ENCODE measurements at regions not wholly inside any gene's neighbourhood (a gene's known extent, or its start where the extent isn't known, plus 50 kb on each side); places are given as distances from the start of the nearest gene placed in this dataset.

GRCh38 chr7:18230271-18230670, 202.6 kb upstream of the PRPS1L1 start:
- no peak overlapping the region for H3K4me3 ChIP-seq (ENCODE audit: low read length)
- TF ChIP-seq, protein P1, sequence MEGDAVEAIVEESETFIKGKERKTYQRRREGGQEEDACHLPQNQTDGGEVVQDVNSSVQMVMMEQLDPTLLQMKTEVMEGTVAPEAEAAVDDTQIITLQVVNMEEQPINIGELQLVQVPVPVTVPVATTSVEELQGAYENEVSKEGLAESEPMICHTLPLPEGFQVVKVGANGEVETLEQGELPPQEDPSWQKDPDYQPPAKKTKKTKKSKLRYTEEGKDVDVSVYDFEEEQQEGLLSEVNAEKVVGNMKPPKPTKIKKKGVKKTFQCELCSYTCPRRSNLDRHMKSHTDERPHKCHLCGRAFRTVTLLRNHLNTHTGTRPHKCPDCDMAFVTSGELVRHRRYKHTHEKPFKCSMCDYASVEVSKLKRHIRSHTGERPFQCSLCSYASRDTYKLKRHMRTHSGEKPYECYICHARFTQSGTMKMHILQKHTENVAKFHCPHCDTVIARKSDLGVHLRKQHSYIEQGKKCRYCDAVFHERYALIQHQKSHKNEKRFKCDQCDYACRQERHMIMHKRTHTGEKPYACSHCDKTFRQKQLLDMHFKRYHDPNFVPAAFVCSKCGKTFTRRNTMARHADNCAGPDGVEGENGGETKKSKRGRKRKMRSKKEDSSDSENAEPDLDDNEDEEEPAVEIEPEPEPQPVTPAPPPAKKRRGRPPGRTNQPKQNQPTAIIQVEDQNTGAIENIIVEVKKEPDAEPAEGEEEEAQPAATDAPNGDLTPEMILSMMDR (conservative IDR thresholded peaks at IDR 0.05; ENCODE audit: low read depth, low read length): no peak
- DNase-seq (ENCODE audit: low read depth): no peak

GRCh38 chr7:18231854-18232253, 204.2 kb upstream of the PRPS1L1 start:
- TF ChIP-seq, protein P1 (conservative IDR thresholded peaks at IDR 0.05; ENCODE audit: low read depth, low read length): no peak
- no peak overlapping the region for H3K4me3 ChIP-seq (ENCODE audit: low read length)
- no peak for DNase-seq (ENCODE audit: low read depth)

- DNase-seq (ENCODE audit: low read depth): no peak
- H3K4me3 ChIP-seq (ENCODE audit: low read length): no peak overlapping the region
- TF ChIP-seq, protein P1 (conservative IDR thresholded peaks at IDR 0.05; ENCODE audit: low read depth, low read length): no peak
These were observed 206.9 kb upstream of the PRPS1L1 start for GRCh38 chr7:18234519-18234918.

DNA sequence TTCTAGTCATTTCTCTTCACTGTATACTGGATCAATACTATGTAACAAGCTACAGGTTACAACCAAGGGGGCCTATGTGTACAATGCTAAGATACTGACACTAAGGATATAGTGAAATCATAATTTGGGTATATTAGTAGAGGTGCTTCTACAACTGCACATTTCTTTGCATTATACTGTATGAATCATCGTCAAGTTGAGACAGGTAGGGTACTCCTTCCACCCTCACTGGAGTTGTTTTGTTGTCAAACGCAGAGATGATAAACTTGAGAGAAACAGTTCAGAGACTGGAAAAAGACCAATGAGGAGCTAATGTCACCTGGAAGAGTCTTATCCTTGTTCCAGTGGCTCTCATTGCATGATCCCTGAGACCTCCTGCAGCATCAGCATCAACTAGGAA, 208.2 kb upstream of the PRPS1L1 start:
- TF ChIP-seq, protein P1 (conservative IDR thresholded peaks at IDR 0.05; ENCODE audit: low read depth, low read length): no peak
- no peak overlapping the region for H3K4me3 ChIP-seq (ENCODE audit: low read length)
- DNase-seq (ENCODE audit: low read depth): no peak

DNA sequence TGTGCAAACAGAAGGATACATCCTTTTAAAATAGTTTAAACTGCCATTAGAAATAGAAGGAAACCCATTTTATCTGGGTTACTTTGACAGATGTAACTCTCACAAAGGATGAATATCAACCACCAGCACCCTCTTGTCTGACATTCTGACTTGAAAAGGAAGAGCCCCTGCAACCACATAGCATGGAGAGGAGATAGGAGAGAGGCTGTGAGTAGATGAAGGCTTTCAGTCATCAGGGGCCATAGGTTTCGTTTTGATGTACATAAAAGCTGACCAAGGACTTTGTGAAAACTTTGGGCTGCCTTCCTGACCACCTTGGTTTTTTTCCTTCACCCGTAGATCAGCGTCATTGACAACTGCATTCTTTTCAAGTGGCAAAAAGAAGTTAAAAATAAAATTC, 211.6 kb upstream of the PRPS1L1 start:
- TF ChIP-seq, protein P1 (conservative IDR thresholded peaks at IDR 0.05; ENCODE audit: low read depth, low read length): no peak
- no peak overlapping the region for H3K4me3 ChIP-seq (ENCODE audit: low read length)
- no peak for DNase-seq (ENCODE audit: low read depth)

GRCh38 chr7:18241543-18242231, 214.0 kb upstream of the PRPS1L1 start:
- TF ChIP-seq, protein P1 (conservative IDR thresholded peaks at IDR 0.05; ENCODE audit: low read depth, low read length): no peak
- H3K4me3 ChIP-seq (ENCODE audit: low read length): no peak overlapping the region
- DNase-seq (ENCODE audit: low read depth): no peak

- no peak overlapping the region for H3K4me3 ChIP-seq (ENCODE audit: low read length)
- TF ChIP-seq, protein P1 (conservative IDR thresholded peaks at IDR 0.05; ENCODE audit: low read depth, low read length): no peak
- DNase-seq (ENCODE audit: low read depth): no peak
These were observed 216.1 kb upstream of the PRPS1L1 start for GRCh38 chr7:18243731-18244130.
